ENCODE measurements at regions not wholly inside any gene's neighbourhood (a gene's known extent, or its start where the extent isn't known, plus 50 kb on each side); places are given as distances from the start of the nearest gene placed in this dataset.

DNA sequence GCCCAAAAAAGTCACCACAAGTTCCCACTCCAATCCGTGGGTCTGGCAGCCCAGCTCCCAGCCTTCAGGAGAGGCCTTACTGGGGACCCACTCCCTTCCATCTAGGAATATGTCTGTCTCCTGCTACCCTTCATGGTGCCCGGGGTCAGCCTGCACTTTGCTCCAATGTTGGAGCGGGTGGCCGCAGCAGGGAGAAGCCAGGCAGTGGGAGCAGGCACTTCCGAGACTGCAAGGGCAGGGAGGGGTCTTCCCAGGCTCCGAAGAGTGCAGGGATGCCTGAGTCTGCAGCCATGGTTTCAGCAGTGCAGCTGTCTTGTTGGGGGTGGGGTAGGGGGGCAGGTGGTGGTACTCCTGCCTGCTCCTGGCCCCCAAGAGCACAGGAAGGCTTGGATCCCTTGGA lies 1616.2 kb downstream of the SLITRK5 start:
- H3K36me3 Mint-ChIP-seq (ENCODE audit: low read depth), result no peaks in the 10 kb centered on the region
- H3K27ac Mint-ChIP-seq, result no peak overlapping the region
- DNase-seq (no peak), ATAC-seq (no peak)
- H3K4me3 Mint-ChIP-seq, result no peak overlapping the region
- H3K9me3 ChIP-seq (ENCODE audit: control insufficient read depth, low read length, poor library complexity, severe bottlenecking), result no peaks in the 10 kb centered on the region
- H3K4me1 Mint-ChIP-seq, result no peaks in the 10 kb centered on the region
- H3K27me3 Mint-ChIP-seq, result no peaks in the 10 kb centered on the region

DNA sequence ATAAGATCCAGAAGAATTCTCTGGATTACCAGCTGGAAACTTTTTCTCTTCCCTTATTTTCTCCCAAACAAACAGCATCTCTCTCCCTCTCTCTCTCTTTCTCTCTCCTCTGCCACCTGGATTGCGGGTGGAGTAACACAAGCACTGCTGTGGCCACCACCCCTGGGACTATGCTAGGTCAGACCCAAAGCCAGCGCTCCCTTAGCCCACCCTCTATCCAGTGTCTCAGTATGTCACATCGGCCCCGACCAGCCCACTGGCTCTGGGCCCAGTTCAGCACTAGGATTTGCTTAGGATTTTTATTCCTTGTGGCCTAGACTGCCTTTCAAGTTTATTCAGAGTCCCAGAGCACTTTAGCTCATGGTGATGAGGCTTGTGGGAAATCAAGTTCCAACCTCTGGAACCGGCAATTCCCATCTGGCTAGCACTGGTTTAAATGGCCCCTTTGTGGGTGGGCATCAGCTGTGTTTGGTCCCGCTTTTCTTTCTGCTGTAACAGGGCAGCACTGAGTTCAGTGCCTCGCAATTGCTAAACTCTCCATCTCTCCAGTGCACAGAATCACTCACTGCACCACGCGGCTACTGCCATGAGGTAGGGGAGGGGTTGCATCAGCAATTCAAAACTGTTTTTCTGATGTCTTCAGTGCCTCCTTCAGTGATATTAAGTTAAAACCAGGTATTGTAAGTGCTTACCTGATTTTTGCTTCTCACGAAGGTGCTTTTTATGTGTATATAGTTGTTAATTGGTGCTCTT lies 1623.1 kb downstream of the SLITRK5 start:
- ATAC-seq, result no peak
- H3K36me3 Mint-ChIP-seq (ENCODE audit: low read depth), result no peaks in the 10 kb centered on the region
- H3K4me1 Mint-ChIP-seq, result no peaks in the 10 kb centered on the region
- no peak overlapping the region for H3K27ac Mint-ChIP-seq
- no peak overlapping the region for H3K4me3 Mint-ChIP-seq
- H3K9me3 ChIP-seq (ENCODE audit: control insufficient read depth, low read length, poor library complexity, severe bottlenecking), result no peaks in the 10 kb centered on the region
- no peaks in the 10 kb centered on the region for H3K27me3 Mint-ChIP-seq
- no peak for DNase-seq

DNA sequence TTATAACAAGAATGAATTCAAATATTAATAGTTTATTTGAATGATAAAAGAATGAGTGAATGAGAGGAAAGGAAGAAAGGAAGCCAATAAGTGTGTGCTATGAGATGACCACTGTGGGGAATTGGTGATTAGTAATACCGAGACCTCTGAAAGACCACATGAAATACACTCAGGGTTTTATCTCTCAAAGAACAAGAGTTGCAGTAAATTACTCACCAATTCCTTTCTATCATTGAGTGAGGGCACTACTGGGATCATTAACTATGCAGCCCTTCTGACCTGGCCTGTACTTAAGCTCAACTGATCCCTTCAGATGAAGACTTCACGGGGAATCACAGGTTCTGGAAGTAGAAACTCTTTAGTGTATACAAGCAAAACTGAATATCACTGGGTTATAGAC lies 1636.1 kb downstream of the SLITRK5 start:
- no peak for DNase-seq
- Mint-ChIP-seq H3K4me1 (no peaks in the 10 kb centered on the region), H3K36me3 (ENCODE audit: low read depth) (no peaks in the 10 kb centered on the region), H3K27me3 (no peaks in the 10 kb centered on the region), H3K4me3 (no peak overlapping the region), H3K27ac (no peak overlapping the region)
- ATAC-seq, result no peak
- H3K9me3 ChIP-seq (ENCODE audit: control insufficient read depth, low read length, poor library complexity, severe bottlenecking), result no peaks in the 10 kb centered on the region

DNA sequence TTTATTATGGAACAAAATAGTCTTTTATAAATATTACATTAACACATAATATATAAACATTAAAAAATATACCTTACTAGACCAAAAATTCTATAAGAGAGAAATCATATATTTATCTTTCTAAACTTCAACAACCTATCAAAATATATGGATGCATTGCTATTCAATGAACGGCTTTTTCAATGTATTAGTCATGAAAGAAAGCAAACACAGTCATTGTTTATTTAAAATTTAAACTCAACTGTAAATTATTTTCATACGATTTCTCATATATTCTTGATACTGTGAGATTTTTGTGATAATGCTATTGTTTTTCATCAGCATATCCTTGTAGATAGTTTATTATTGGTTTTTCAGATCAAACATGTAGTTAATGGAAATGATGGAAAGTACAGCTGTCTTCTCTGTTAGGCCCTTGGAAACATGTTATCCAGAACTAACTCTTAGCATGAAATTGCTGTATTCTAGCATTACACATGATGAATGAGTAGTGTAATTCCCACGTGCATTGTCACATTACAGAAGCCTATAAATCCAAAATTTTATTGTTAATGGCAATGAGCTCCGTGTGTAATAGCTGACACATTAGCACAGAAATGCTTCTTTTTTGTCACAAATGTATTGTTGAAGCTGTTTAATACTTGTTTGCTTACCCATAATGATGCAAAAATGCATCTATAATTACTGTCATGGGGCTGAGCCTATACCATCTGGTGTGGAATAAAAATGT lies 1639.9 kb downstream of the SLITRK5 start:
- no peaks in the 10 kb centered on the region for H3K9me3 ChIP-seq (ENCODE audit: control insufficient read depth, low read length, poor library complexity, severe bottlenecking)
- no peak overlapping the region for H3K4me3 Mint-ChIP-seq
- ATAC-seq, result no peak
- H3K27me3 Mint-ChIP-seq, result no peaks in the 10 kb centered on the region
- H3K27ac Mint-ChIP-seq, result no peak overlapping the region
- no peak for DNase-seq
- H3K4me1 Mint-ChIP-seq, result no peaks in the 10 kb centered on the region
- no peaks in the 10 kb centered on the region for H3K36me3 Mint-ChIP-seq (ENCODE audit: low read depth)

DNA sequence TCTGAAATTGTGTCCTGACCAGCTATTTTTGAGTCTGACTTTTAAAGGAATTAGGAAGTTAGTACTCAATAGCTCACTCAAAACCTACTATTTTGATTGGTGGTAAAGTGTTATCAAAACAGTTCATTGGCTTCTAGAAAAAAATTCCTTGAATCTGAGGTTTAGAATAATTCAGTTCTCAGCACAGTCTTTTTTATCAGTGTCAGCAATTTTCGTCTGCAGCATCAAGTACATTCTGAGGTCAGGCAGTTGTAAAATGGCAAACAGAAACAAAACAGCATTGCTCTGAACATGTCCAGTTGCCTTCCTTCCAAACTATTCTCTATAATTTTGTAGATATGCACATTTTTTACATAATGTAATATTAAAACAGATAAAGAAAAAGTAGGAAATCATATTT lies 1644.1 kb downstream of the SLITRK5 start:
- Mint-ChIP-seq H3K27me3 (no peaks in the 10 kb centered on the region), H3K27ac (no peak overlapping the region), H3K4me3 (no peak overlapping the region), H3K4me1 (no peaks in the 10 kb centered on the region), H3K36me3 (ENCODE audit: low read depth) (no peaks in the 10 kb centered on the region)
- DNase-seq (no peak), ATAC-seq (no peak)
- no peaks in the 10 kb centered on the region for H3K9me3 ChIP-seq (ENCODE audit: control insufficient read depth, low read length, poor library complexity, severe bottlenecking)

DNA sequence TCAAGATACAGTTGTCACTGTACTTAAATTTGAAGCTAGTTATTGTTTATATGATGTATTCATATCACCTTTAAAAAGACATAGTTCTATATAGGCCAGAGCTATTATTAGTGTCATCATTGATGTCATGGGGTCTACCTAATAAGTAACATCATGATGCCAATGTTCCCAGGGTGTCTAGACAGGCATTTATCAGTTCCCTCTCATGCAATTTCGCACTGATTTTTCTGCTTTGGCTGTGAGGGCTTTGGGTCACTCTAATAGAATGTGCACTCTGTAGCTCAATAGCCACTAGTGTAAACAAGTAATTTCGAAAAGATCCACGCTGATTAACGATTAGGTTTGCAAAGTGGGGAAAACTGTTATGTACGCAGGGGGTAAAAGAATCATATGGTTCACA lies 1651.3 kb downstream of the SLITRK5 start:
- ATAC-seq, result no peak
- Mint-ChIP-seq H3K27me3 (no peaks in the 10 kb centered on the region), H3K36me3 (ENCODE audit: low read depth) (no peaks in the 10 kb centered on the region), H3K4me1 (no peaks in the 10 kb centered on the region), H3K27ac (no peak overlapping the region), H3K4me3 (no peak overlapping the region)
- DNase-seq, result no peak
- H3K9me3 ChIP-seq (ENCODE audit: control insufficient read depth, low read length, poor library complexity, severe bottlenecking), result no peaks in the 10 kb centered on the region

DNA sequence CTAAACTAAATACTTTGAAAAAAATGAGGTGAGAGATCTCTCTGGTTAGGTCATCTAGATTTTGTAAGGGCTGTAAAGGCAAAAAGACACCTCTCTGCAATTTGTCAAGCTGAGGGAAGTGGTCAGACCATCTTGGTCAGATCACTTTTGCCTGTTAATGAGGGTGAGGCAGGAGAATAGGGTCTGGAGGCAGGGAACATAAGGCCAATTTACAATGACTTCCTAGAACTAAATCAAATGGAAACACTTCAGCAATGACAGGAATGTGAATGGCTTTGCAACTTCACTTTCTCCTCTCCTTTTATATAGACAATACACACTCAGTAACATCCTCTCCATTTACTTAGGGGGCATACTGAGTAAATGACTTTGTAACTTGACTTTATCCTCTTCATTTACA lies 1653.4 kb downstream of the SLITRK5 start:
- no peaks in the 10 kb centered on the region for H3K4me1 Mint-ChIP-seq

DNA sequence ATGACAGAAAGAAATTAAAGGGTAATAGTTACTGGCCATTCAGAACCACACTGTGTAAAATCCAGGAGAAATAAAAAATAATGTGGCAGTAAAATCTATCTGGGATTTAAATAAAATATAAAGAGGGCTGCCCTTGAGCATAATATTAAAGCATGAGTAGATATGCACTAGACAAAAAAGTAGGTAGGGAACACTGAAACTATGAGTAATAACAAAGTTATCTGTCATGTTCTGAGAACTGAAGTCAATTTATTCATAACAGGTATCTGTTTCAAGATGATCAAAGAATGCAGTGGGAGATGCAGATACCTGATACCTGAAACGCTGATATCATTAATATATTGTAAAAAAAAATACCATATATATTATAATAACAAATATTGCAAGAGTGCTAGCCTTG lies 1672.0 kb downstream of the SLITRK5 start:
- Mint-ChIP-seq H3K27ac (no peak overlapping the region), H3K36me3 (ENCODE audit: low read depth) (no peaks in the 10 kb centered on the region), H3K4me3 (no peak overlapping the region), H3K4me1 (no peaks in the 10 kb centered on the region), H3K27me3 (no peaks in the 10 kb centered on the region)
- no peak for DNase-seq
- H3K9me3 ChIP-seq (ENCODE audit: control insufficient read depth, low read length, poor library complexity, severe bottlenecking), result no peaks in the 10 kb centered on the region
- ATAC-seq, result no peak

More for the DNA sequence above, 1653.4 kb downstream of the SLITRK5 start:
- no peaks in the 10 kb centered on the region for H3K27me3 Mint-ChIP-seq
- ATAC-seq (no peak), DNase-seq (no peak)
- no peaks in the 10 kb centered on the region for H3K36me3 Mint-ChIP-seq (ENCODE audit: low read depth)
- H3K4me3 Mint-ChIP-seq, result no peak overlapping the region
- H3K9me3 ChIP-seq (ENCODE audit: control insufficient read depth, low read length, poor library complexity, severe bottlenecking), result no peaks in the 10 kb centered on the region
- no peak overlapping the region for H3K27ac Mint-ChIP-seq

DNA sequence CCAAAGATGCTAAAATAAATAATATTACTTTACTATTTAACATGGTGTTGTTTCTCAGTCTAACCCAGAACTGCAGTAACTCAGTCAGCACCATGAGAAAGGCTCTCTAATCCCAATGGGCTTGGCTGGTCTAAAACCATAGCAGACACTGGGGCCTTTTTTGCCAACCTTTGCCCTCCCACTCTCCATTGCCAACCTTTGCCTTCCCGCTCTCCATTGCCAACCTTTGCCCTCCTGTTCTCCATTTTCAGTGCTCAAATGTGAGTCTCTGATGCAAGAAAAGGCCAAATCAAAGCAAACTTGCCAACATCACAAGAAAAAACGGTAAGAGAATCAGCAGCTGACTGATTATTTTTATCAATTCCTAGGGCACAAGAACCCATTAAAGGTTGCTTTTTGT lies 1681.2 kb downstream of the SLITRK5 start:
- Mint-ChIP-seq H3K36me3 (ENCODE audit: low read depth) (no peaks in the 10 kb centered on the region), H3K27me3 (no peaks in the 10 kb centered on the region), H3K27ac (no peak overlapping the region), H3K4me1 (no peaks in the 10 kb centered on the region), H3K4me3 (no peak overlapping the region)
- DNase-seq (no peak), ATAC-seq (no peak)
- H3K9me3 ChIP-seq (ENCODE audit: control insufficient read depth, low read length, poor library complexity, severe bottlenecking), result peaks cover 2% of the 10 kb centered on the region

DNA sequence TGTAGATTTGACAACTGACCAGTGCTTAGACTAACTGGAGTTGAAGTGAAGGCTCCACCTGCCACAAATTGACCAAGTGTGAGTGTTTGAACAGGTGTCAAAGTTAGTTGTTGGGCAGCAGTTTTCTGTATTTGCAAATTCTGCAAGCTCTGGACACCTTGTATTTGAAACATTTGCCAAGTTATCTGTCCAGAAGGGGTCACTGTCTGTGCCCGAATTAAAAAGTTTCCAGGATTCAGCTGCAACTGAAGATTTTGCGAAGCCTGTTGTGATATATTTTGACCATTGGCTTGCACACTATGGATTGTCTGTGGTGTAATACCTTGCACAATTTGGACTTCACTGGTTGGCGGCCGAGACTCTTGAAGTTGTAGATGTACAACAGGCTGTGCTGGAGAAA lies 1690.7 kb downstream of the SLITRK5 start:
- H3K9me3 ChIP-seq (ENCODE audit: control insufficient read depth, low read length, poor library complexity, severe bottlenecking), result no peaks in the 10 kb centered on the region
- Mint-ChIP-seq H3K27ac (no peak overlapping the region), H3K4me1 (no peaks in the 10 kb centered on the region), H3K4me3 (no peak overlapping the region), H3K36me3 (ENCODE audit: low read depth) (no peaks in the 10 kb centered on the region), H3K27me3 (no peaks in the 10 kb centered on the region)
- DNase-seq, result no peak
- no peak for ATAC-seq

DNA sequence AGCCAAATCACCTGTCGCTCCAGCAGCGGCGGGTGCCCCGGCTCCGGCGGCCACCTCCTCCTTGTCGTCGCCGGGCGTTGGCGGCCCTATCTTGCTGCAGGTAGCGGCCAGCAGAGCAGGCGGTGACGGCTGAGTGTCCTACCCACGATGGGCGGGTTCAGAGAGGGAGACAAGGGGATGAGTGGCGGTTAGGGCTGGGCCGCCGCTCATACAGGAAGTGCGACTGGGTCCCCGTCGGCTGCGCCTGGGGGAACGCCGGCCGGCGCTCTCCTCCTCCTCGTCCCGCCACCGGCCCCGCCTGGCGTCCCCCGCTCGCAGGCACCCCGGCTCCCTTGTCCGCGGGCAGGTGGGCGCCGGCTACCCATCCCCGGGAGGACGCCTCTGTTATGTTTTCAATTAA lies 1692.0 kb downstream of the SLITRK5 start:
- no peak overlapping the region for H3K27ac Mint-ChIP-seq
- H3K4me3 Mint-ChIP-seq, result no peak overlapping the region
- DNase-seq (no peak), ATAC-seq (no peak)
- no peaks in the 10 kb centered on the region for H3K4me1 Mint-ChIP-seq
- no peaks in the 10 kb centered on the region for H3K9me3 ChIP-seq (ENCODE audit: control insufficient read depth, low read length, poor library complexity, severe bottlenecking)
- no peaks in the 10 kb centered on the region for H3K27me3 Mint-ChIP-seq
- no peaks in the 10 kb centered on the region for H3K36me3 Mint-ChIP-seq (ENCODE audit: low read depth)

DNA sequence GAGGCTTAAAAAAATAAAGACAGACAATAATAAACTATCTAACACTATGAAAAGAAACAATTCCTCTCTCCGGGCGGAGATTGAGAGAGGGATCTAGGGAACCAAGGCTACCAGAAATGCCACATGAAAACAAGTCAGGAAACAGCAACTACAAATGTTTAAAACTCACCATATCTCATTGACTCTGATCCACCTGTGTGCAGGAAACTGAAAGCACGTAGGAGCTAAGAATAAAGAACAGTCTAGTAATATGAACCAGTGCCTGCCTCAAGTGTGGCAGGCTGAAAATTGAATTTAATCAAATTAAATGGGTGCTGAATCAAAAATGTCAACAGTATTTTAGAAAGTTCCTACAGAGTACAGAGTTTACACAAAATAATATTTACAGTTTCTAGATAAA lies 1701.0 kb downstream of the SLITRK5 start:
- DNase-seq (no peak), ATAC-seq (no peak)
- H3K4me3 Mint-ChIP-seq, result no peak overlapping the region
- no peaks in the 10 kb centered on the region for H3K27me3 Mint-ChIP-seq
- H3K27ac Mint-ChIP-seq, result no peak overlapping the region
- H3K36me3 Mint-ChIP-seq (ENCODE audit: low read depth), result no peaks in the 10 kb centered on the region
- H3K9me3 ChIP-seq (ENCODE audit: control insufficient read depth, low read length, poor library complexity, severe bottlenecking), result no peaks in the 10 kb centered on the region
- H3K4me1 Mint-ChIP-seq, result no peaks in the 10 kb centered on the region

DNA sequence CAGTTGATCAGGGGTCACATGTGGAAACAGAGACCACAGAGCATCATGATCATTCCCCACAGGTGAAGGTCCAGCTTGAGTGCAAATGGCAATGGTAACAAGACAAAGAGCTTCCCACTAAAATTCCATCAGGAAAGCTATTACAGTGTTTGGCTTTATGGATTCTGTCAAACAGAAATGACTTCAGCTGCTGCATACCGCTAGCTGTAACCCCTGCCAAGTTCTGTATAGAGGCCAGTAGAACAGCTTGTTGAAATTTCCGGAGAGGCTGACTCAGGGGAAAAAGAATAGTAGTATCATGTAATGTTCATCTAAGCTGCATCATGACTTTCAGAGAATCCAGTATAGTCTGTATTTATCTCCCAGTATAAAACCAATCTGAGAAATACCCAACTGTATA lies 1704.7 kb downstream of the SLITRK5 start:
- H3K27ac Mint-ChIP-seq, result no peak overlapping the region
- ATAC-seq (no peak), DNase-seq (no peak)
- H3K36me3 Mint-ChIP-seq (ENCODE audit: low read depth), result no peaks in the 10 kb centered on the region
- no peaks in the 10 kb centered on the region for H3K9me3 ChIP-seq (ENCODE audit: control insufficient read depth, low read length, poor library complexity, severe bottlenecking)
- H3K4me1 Mint-ChIP-seq, result no peaks in the 10 kb centered on the region
- no peak overlapping the region for H3K4me3 Mint-ChIP-seq
- no peaks in the 10 kb centered on the region for H3K27me3 Mint-ChIP-seq

DNA sequence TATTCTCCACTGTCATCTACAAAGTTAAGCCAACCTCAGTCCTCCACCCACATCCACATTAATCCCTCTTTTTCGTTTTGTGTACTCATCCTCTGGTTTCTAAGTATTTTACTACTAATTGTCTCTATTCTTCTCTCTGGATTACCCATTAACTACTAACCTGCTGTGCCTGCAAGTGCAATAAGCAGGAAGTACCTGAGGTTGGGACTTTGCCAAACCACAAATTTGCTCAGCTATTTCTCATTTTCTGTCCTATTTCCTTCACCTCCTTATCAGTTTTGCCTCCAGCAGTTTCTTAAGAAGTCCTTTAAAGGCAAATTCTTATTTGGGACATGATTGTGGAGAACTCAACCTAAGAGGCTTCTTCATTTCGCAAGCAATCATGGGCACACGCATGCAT lies 1708.9 kb downstream of the SLITRK5 start:
- Mint-ChIP-seq H3K27ac (no peak overlapping the region), H3K4me3 (no peak overlapping the region), H3K4me1 (no peaks in the 10 kb centered on the region), H3K27me3 (no peaks in the 10 kb centered on the region), H3K36me3 (ENCODE audit: low read depth) (no peaks in the 10 kb centered on the region)
- ATAC-seq (no peak), DNase-seq (no peak)
- H3K9me3 ChIP-seq (ENCODE audit: control insufficient read depth, low read length, poor library complexity, severe bottlenecking), result no peaks in the 10 kb centered on the region

Measured in T-helper 17 cell (primary cell).